ENCODE measurements at regions not wholly inside any gene's neighbourhood (a gene's known extent, or its start where the extent isn't known, plus 50 kb on each side); places are given as distances from the start of the nearest gene placed in this dataset.
"Not testable (repeated sequence)": the region's sequence is repeated elsewhere in the genome, so short reads cannot be mapped to it uniquely, and the experiment has no call there.

- peak in 8 of 11 donors; percentile 10 to 39 (median 28) for DNase-seq (ENCODE audit: extremely low read depth in 1 of 11, low read depth in 9 of 11, low spot score in 4 of 11)
These were observed 64.3 kb upstream of the NAA35 start for GRCh38 chr9:85876628-85877027.

- not testable (repeated sequence) for DNase-seq (ENCODE audit: extremely low read depth in 1 of 11, low read depth in 9 of 11, low spot score in 4 of 11)
These were observed 61.9 kb upstream of the NAA35 start for GRCh38 chr9:85878872-85879597.

GRCh38 chr9:85880507-85880906, 60.4 kb upstream of the NAA35 start:
- DNase-seq (ENCODE audit: extremely low read depth in 1 of 11, low read depth in 9 of 11, low spot score in 4 of 11): not testable (repeated sequence)

GRCh38 chr9:85884256-85884655, 56.7 kb upstream of the NAA35 start:
- DNase-seq (ENCODE audit: extremely low read depth in 1 of 11, low read depth in 9 of 11, low spot score in 4 of 11): no peak

GRCh38 chr9:85890962-85891361, 50.0 kb upstream of the NAA35 start:
- no peak for DNase-seq (ENCODE audit: extremely low read depth in 1 of 11, low read depth in 9 of 11, low spot score in 4 of 11)
